ENCODE measurements at regions not wholly inside any gene's neighbourhood (a gene's known extent, or its start where the extent isn't known, plus 50 kb on each side); places are given as distances from the start of the nearest gene placed in this dataset.
A peak's percentile ranks its signal among the peaks of the same experiment; 100 is the strongest.

GRCh38 chr12:4969405-4969804, 59.7 kb downstream of the KCNA1 start:
- no peak for DNase-seq

DNA sequence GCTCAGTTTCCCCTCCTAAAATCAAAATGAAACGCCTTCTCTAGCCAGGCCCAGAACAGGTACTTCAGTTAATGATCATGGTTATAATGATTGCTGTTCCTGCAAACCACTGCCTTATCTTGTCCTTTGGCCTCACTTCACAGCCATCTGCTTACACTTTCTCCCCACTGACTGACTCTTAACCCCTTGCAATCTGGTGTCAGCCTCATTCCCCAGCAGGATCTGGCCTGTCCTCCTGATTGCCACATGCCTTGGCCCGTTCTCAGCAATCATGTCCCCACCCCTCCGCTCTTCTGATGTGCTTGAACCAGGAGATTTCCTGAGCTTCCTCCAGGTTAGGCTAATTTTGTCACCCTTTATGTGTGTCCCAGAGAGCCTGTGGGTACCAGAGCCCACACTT, 64.5 kb downstream of the KCNA1 start:
- DNase-seq: no peak

DNA sequence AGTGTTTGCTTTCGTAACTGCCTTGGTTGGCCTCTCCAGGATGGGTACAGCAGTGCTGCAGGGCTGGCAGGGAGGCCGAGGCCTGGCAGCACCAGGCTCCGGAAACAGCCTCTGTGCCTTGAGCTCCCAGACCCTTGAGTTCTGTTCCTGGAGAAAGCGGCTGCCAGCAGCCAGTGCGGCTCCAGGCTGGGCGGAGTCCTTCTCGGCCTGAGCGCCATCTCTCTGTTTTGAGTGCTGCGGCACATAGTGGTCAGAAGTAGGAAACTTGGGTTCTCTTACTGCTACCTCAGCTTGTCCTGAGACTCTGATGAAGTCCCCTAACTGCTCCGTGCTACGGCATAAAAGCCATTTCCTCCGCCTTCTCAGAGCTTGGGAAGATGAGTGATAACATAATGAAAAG, 65.9 kb downstream of the KCNA1 start:
- no peak for DNase-seq

DNA sequence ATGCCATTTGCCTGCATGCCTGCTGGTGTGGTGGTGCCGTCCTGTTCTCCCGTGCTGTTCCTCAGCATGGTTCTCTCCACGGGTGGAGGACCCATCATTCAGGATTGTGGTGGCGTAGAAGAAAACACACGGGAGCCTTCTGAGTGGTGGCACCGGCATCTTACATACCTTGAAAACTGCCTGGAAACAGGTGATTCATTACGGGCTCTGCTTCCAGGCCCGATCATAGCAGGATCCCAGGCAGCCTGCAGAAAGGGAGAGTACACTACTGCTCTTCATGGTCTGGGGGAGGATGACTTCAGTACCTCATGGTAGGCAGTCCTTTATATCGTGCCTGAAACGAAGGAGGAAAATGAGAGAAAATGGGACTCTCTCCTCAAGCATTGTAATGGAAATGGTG, 66.6 kb upstream of the KCNA5 start:
- DNase-seq: no peak

GRCh38 chr12:4978737-4979136, 64.9 kb upstream of the KCNA5 start:
- DNase-seq: no peak

- no peak for DNase-seq
Observed at GRCh38 chr12:4979737-4980136, 63.9 kb upstream of the KCNA5 start.

DNA sequence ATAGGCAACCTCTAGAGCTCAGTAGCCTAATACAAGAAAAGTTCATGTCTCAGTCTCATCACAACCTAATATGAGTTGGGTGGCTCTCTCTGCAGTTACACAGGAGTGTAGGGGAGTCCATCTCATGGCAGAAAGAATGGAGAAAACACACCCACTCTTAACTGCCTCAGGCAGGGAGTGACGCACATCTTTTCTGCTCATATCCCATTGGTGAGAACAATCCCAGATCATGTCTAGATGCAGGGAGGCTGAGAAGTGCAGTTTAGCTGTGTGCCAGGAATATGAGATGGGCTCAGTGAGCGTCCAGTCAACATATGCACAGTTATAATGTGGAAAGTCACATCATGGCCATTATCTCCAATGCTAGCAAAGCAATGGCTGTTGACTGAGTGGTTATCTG, 59.3 kb upstream of the KCNA5 start:
- DNase-seq: no peak

DNA sequence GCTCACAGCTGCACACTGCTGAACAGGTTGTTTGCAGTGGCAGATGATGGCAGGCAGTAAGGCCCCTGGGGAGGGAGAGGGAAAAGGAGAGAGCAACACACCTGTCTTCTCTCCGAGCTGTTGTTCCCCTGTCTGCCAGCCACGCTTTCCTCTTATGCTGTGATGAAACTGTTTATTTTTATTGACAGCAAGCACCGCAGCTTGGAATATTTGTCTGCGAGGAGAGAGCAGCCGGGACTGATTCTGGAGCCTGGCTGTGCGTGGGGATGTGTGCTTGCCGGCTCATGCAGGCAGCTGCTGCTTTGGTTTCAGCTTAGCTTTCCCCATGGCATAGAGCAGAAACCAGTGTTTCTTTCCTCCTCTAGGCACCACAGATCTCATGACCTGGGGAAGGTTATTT, 58.7 kb upstream of the KCNA5 start:
- no peak for DNase-seq

DNA sequence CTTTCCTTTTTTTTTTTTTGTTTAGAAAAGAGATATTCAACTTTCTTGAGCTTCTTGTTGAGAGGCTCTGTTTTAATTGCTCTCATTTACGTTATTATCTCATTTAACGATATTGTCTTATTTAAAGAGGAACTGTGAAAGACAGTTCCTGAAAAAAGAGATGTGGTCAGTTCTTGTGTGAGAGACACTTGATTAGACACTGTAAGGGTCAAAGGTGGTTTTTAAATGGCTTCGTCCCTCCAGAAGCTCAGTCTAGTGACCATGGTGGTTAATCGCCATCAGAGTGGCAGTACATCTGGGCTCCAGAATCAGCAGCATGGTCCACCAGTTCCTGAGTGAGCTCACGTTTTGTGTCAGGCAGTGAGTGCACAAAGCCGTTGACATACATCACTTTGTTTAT, 57.9 kb upstream of the KCNA5 start:
- no peak for DNase-seq

DNA sequence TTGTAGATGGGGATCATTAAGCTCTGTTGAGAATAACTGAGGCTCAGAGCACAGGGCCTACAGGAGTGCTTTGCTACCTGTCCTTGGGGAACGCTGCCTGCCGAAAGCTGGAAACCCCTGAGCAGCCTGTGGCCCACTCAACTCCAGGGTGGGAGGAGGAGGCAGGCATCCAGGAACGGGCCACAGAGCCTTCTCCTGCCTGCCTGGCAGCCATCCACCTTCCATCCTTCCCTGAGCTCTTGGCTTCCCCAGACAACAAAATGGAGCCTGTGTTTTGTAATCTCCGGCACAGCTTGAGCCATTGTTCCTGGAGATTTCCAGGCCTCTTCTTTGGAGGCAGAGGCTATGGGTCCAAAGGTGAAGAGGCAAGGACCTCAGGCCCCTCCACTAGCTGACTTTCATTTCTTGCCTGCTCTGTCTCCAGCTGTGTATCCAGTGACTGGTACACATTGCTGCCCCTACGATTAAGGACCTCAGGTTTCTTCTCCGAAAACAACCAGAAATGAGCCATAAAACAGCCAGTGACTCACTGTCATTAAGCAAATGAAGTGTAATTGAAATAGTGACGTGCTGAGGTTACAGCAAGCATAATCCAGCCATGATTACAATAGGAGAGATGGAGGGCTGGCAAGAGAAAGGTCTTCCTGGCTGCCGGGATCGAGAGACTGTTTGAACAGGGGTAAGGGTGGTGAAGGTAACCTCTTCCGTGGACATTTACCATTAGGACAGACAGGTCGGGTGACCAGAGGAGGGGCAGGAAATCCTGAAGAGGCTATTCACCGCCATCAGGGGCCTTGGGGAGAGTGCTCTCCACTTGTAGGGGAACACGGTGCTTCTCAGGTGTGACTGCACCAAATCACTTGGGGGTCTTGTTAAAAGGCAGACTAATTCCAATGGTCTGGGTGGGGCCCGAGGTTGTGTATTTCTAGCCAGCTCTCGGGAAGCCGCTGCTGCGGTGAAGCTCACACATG, 56.3 kb upstream of the KCNA5 start:
- peak; percentile 7 for DNase-seq

- DNase-seq: peak; percentile 63
Observed at GRCh38 chr12:4991373-4991772, 52.3 kb upstream of the KCNA5 start.

DNA sequence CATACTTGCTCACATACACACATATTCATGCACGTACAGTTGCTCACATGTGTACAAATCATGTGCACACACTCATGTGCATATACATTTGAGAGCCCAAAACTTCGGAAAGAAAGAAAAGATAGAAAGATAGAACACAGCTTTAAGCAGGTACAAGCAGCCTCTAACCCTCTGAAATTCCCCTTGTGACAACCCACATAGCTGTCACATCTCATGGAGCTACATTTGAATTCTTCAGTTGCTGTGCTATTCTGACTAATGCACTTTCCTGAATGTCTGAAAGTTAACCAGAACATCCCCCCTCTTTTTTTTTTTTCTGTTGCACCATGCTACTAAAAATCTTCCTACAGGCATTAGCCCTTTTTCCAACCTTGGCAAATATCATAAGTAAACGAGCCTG, 51.9 kb upstream of the KCNA5 start:
- no peak for DNase-seq

DNA sequence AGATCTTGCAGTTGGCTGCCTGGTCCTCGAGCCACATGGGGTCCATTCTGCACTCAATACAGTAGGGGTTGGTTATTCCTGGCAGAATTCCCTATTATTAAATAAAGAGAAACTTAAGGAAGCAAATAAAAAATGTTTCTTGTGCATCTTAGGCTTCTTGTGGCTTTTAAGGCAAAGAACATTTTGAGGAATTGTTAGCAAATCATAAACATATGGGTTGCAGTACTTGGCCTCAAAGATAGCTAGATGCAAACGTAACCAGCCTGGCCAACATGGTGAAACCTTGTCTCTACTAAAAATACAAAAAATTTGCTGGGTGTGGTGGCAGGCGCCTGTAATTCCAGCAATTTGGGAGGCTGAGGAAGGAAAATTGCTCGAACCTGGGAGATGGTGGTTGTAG, 50.8 kb upstream of the KCNA5 start:
- no peak for DNase-seq
